K562 (cell line): ENCODE measurements at regions not wholly inside any gene's neighbourhood (a gene's known extent, or its start where the extent isn't known, plus 50 kb on each side); places are given as distances from the start of the nearest gene placed in this dataset.

ENCODE experiments used
- ATAC-seq: fragments of 200-7000 bp; cut with Tn5 transposase; 3 replicates; pipeline ENCODE4 v1.9.1; 2020; ENCODE audit warnings: moderate library complexity
- BruUV-seq: library from RNA; stranded (reverse); fragments of 400-500 nt; replicated peaks from 2 replicates; lab custom pipeline; 2021; lab: Mats Ljungman, UMichigan
- CTCF ChIA-PET: fragments of 300-600 bp; formaldehyde crosslinking; extraction: SDS; loops from one replicate; lab custom pipeline; 2021; ENCODE audit warnings: low intra/inter-chr PET ratio; lab: Yijun Ruan, JAX
- POLR2A ChIA-PET: fragments of 300-600, 350-650 bp; sonication (Branson Sonifier 250); formaldehyde crosslinking; extraction: SDS; loops from one replicate; lab custom pipeline; 2021; ENCODE audit warnings: antibody characterized with exemption, inconsistent platforms; lab: Yijun Ruan, JAX
- DNase-seq, 4 experiments: peaks; one replicate each; pipeline versions ENCODE4 v3.0.0 to v3.0.0-alpha.2; 2011 to 2018; ENCODE audit warnings: low spot score in 3 of 4, mixed read lengths in 3 of 4; ENCODE audit errors: extremely low read depth in 1 of 4
- FAIRE-seq: peaks from 2 replicates; lab custom pipeline; 2011; peaks lifted over from hg19 to GRCh38; lab: Jason Lieb, UNC
- H2AFZ ChIP-seq: 2 replicates; pipeline ENCODE4 v1.6.0; 2011; ENCODE audit warnings: low read depth, low read length, control low read depth, inconsistent platforms
- H3K27ac ChIP-seq: fragments of 200-600 bp; 3 replicates; pipeline ENCODE4 v1.8.0; 2011; ENCODE audit warnings: low read depth, mild to moderate bottlenecking, control low read depth, inconsistent platforms, low read length, moderate library complexity, mixed read lengths; ENCODE audit errors: extremely low read depth
- H3K27me3 ChIP-seq, 2 experiments: fragments of 300-600 bp in 1 of 2; 2 replicates in 1 of 2; 3 replicates in 1 of 2; pipeline versions ENCODE4 v1.6.0 to v1.8.0; 2011; ENCODE audit warnings: inconsistent platforms in 2 of 2, low read length in 2 of 2, mild to moderate bottlenecking in 1 of 2, mixed read lengths in 1 of 2, moderate library complexity in 1 of 2; ENCODE audit not compliant: control insufficient read depth in 2 of 2, insufficient read depth in 2 of 2
- H3K36me3 ChIP-seq: fragments of 300-600 bp; 3 replicates; pipeline ENCODE4 v1.8.0; 2011; ENCODE audit warnings: mild to moderate bottlenecking, low read length, inconsistent platforms; ENCODE audit not compliant: control insufficient read depth, insufficient read depth
- H3K4me1 ChIP-seq, 2 experiments: fragments of 200-600 bp in 1 of 2; replicated peaks in 1 of 2; 2 replicates in 1 of 2; 3 replicates in 1 of 2; pipeline versions ENCODE4 v1.5.1 to v1.8.0; 2011; ENCODE audit warnings: inconsistent platforms in 2 of 2, low read length in 2 of 2, mild to moderate bottlenecking in 1 of 2, mixed read lengths in 1 of 2, moderate library complexity in 1 of 2; ENCODE audit not compliant: control insufficient read depth in 2 of 2, insufficient read depth in 2 of 2
- H3K4me2 ChIP-seq: 2 replicates; pipeline ENCODE4 v1.6.1; 2011; ENCODE audit warnings: low read length, control low read depth, inconsistent platforms, mixed read lengths; ENCODE audit not compliant: insufficient read depth
- H3K4me3 ChIP-seq: fragments of 200-600 bp; sonication (generic), shearing (Covaris generic); 2 replicates; pipeline ENCODE4 v1.5.1; 2016; ENCODE audit warnings: control low read depth, inconsistent platforms
- H3K79me2 ChIP-seq: fragments of 200-600 bp; 3 replicates; pipeline ENCODE4 v1.8.0; 2011; ENCODE audit warnings: low read length, inconsistent platforms; ENCODE audit not compliant: control insufficient read depth, insufficient read depth
- H3K9ac ChIP-seq, 2 experiments: 2 replicates each; pipeline versions ENCODE4 v1.6.0 to v1.6.1; 2011; ENCODE audit warnings: low read depth in 2 of 2, low read length in 2 of 2, control low read depth in 1 of 2, inconsistent platforms in 1 of 2, mild to moderate bottlenecking in 1 of 2, mixed read lengths in 1 of 2; ENCODE audit not compliant: insufficient read depth in 1 of 2
- H3K9me1 ChIP-seq: one replicate; pipeline ENCODE4 v1.6.0; 2011; ENCODE audit warnings: inconsistent platforms, mild to moderate bottlenecking, low read length, moderate library complexity; ENCODE audit not compliant: control insufficient read depth, insufficient read depth
- H3K9me3 ChIP-seq: replicated peaks from 2 replicates; pipeline ENCODE4 v1.5.1; 2011; ENCODE audit warnings: low read depth, low read length, inconsistent platforms; ENCODE audit not compliant: control insufficient read depth, insufficient read depth
- H4K20me1 ChIP-seq: replicated peaks from 2 replicates; pipeline ENCODE4 v1.6.1; 2011; ENCODE audit warnings: low read length, inconsistent platforms, mixed read lengths; ENCODE audit not compliant: control insufficient read depth, insufficient read depth
- ARID1B ChIP-seq: fragments of 450-650 bp; IDR thresholded peaks from 2 replicates; pipeline ENCODE4 v1.6.1; 2016; ENCODE audit warnings: antibody characterized with exemption, mild to moderate bottlenecking, inconsistent platforms
- ATF1 ChIP-seq, 2 experiments: fragments of 450-650 bp in 1 of 2; IDR thresholded peaks; 2 replicates each; pipeline ENCODE4 v1.6.1; 2016; ENCODE audit warnings: missing compliant biosample characterization in 1 of 2, missing genetic modification characterization in 1 of 2
- BACH1 ChIP-seq: fragments of 200-800 bp; sonication (Bioruptor generic); IDR thresholded peaks from 2 replicates; pipeline ENCODE4 v1.6.1; 2016; ENCODE audit warnings: missing genetic modification characterization, missing compliant biosample characterization
- C11orf30 ChIP-seq: fragments of 450-650 bp; IDR thresholded peaks from 2 replicates; pipeline ENCODE4 v1.6.1; 2016; ENCODE audit warnings: low read depth, mild to moderate bottlenecking
- ESRRB ChIP-seq: fragments of 250-450 bp; sonication (Bioruptor Pico); IDR thresholded peaks from 2 replicates; pipeline ENCODE4 v1.5.0; 2020; ENCODE audit warnings: mild to moderate bottlenecking, moderate library complexity, borderline replicate concordance
- GTF2E2 ChIP-seq: fragments of 200-800 bp; sonication (Bioruptor generic); IDR thresholded peaks from 2 replicates; pipeline ENCODE4 v1.6.1; 2016; ENCODE audit warnings: missing genetic modification characterization, missing compliant biosample characterization
- KLF1 ChIP-seq: fragments of 450-650 bp; IDR thresholded peaks from 2 replicates; pipeline ENCODE4 v1.6.1; 2016; ENCODE audit warnings: missing genetic modification characterization, missing compliant biosample characterization
- MAFG ChIP-seq: fragments of 450-650 bp; conservative IDR thresholded peaks from 2 replicates; pipeline ENCODE4 v1.6.1; 2016; ENCODE audit warnings: missing genetic modification characterization, missing compliant biosample characterization
- MIER1 ChIP-seq: fragments of 450-650 bp; IDR thresholded peaks from 2 replicates; pipeline ENCODE4 v1.6.1; 2016; ENCODE audit warnings: antibody characterized with exemption, mild to moderate bottlenecking, low read depth
- PHB ChIP-seq: fragments of 250-450 bp; sonication (Bioruptor Pico); IDR thresholded peaks from 2 replicates; pipeline ENCODE4 v1.5.0; 2021
- SMARCC2 ChIP-seq: fragments of 450-650 bp; IDR thresholded peaks from 2 replicates; pipeline ENCODE4 v1.6.1; 2017; ENCODE audit warnings: antibody characterized with exemption, moderate library complexity, mild to moderate bottlenecking, low read depth
- SNRNP70 ChIP-seq: fragments of 200-400 bp; formaldehyde crosslinking; optimal IDR thresholded peaks from 2 replicates; pipeline ENCODE3; 2017; ENCODE audit warnings: low read depth, low read length
- TAL1 ChIP-seq: fragments of 450-650 bp; IDR thresholded peaks from 2 replicates; pipeline ENCODE4 v1.6.1; 2016; ENCODE audit warnings: mild to moderate bottlenecking
- TFAM ChIP-seq: fragments of 250-450 bp; sonication (Bioruptor Pico); conservative IDR thresholded peaks from 2 replicates; pipeline ENCODE4 v1.5.0; 2021; ENCODE audit warnings: mild to moderate bottlenecking, moderate library complexity
- WGBS: fragments of 100-300 bp; shearing (Covaris generic); methylation state at CpG from one replicate; pipeline ENCODE4 v1.1.6; 2016; ENCODE audit warnings: low coverage, mixed read lengths; ENCODE audit not compliant: insufficient coverage; ENCODE audit errors: missing lambda C conversion rate; 5-methylcytosine and 5-hydroxymethylcytosine counted together
- in situ Hi-C: fragments of 300-500 bp; cut with MboI; formaldehyde crosslinking; loops from 4 replicates; pipeline ENCODE4 v1.15.0; 2018; ENCODE audit warnings: inconsistent platforms, mixed read lengths
- intact Hi-C: fragments of 100-400 bp; cut with micrococcal nuclease; formaldehyde crosslinking; loops from 2 replicates; pipeline ENCODE4 v1.14.2; 2022
- TF ChIP-seq, protein P1 (sequence below): sonication (generic); formaldehyde crosslinking; IDR thresholded peaks from 2 replicates; pipeline ENCODE4 v1.8.1; 2023; ENCODE audit warnings: mild to moderate bottlenecking, missing genetic modification reagents
- TF ChIP-seq, protein P2 (sequence below): fragments of 250-450 bp; sonication (Bioruptor Pico); IDR thresholded peaks from 2 replicates; pipeline ENCODE4 v1.8.0; 2022; ENCODE audit warnings: moderate library complexity, mild to moderate bottlenecking, inconsistent platforms
- TF ChIP-seq, protein P3 (sequence below), 2 experiments: IDR thresholded peaks; 2 replicates each; pipeline ENCODE4 v1.6.1; 2011; ENCODE audit warnings: borderline replicate concordance in 1 of 2, control low read depth in 1 of 2, low read depth in 1 of 2, low read length in 1 of 2, mild to moderate bottlenecking in 1 of 2, mixed read lengths in 1 of 2, moderate library complexity in 1 of 2; ENCODE audit not compliant: insufficient read depth in 1 of 2, insufficient read length in 1 of 2, poor library complexity in 1 of 2, severe bottlenecking in 1 of 2; ENCODE audit errors: extremely low read depth in 1 of 2
- TF ChIP-seq, protein P4 (sequence below): sonication (generic); formaldehyde crosslinking; IDR thresholded peaks from 2 replicates; pipeline ENCODE4 v1.8.0; 2022; ENCODE audit warnings: missing genetic modification reagents, mild to moderate bottlenecking, borderline replicate concordance

DNA sequence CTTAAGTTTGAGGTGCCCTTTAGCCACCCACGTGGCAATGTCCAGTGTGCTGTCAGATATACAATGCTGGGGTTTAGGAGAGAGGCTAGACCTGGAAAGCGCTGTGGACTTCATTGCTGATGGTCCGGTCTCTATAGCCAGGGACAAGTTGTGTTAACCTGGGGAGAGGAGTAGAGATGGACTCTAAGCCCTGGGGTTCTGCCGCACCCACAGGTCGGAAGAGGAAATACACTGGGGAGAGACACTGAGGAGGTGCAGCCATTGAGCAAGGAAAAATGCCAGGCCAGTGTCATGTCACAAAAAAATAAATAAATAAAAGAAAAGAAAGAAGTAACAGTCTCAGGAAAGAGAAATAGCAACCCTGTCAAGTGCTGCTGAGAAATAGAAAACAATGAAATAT lies 106.9 kb upstream of the CBLN2 start:
- DNase-seq: no peak
- WGBS: 3% methylated on average over 3 of the region's 5 CpGs
- Histone ChIP-seq H3K9me1 (no peaks in the 10 kb centered on the region), H3K79me2 (no peaks in the 10 kb centered on the region), H3K27me3 (no peaks in the 10 kb centered on the region), H3K27ac (no peak overlapping the region), H3K9ac (no peak overlapping the region), H3K4me1 (no peaks in the 10 kb centered on the region), H3K4me3 (no peak overlapping the region), H3K9me3 (no peaks in the 10 kb centered on the region), H3K4me2 (no peak overlapping the region), H4K20me1 (no peaks in the 10 kb centered on the region), H2AFZ (no peak overlapping the region), H3K36me3 (no peaks in the 10 kb centered on the region)
- no peak for TF ChIP-seq GTF2E2 (tag)
- TF ChIP-seq SNRNP70: no peak
- TF ChIP-seq C11orf30: no peak
- TF ChIP-seq, protein P1, sequence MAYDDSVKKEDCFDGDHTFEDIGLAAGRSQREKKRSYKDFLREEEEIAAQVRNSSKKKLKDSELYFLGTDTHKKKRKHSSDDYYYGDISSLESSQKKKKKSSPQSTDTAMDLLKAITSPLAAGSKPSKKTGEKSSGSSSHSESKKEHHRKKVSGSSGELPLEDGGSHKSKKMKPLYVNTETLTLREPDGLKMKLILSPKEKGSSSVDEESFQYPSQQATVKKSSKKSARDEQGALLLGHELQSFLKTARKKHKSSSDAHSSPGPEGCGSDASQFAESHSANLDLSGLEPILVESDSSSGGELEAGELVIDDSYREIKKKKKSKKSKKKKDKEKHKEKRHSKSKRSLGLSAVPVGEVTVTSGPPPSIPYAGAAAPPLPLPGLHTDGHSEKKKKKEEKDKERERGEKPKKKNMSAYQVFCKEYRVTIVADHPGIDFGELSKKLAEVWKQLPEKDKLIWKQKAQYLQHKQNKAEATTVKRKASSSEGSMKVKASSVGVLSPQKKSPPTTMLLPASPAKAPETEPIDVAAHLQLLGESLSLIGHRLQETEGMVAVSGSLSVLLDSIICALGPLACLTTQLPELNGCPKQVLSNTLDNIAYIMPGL (CRISPR knock-in tag): no peak
- TF ChIP-seq MAFG (tag): no peak
- TF ChIP-seq, protein P2, sequence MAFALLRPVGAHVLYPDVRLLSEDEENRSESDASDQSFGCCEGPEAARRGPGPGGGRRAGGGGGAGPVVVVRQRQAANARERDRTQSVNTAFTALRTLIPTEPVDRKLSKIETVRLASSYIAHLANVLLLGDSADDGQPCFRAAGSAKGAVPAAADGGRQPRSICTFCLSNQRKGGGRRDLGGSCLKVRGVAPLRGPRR (CRISPR knock-in tag): no peak
- TF ChIP-seq TAL1: no peak
- TF ChIP-seq PHB: no peak
- TF ChIP-seq, protein P3, sequence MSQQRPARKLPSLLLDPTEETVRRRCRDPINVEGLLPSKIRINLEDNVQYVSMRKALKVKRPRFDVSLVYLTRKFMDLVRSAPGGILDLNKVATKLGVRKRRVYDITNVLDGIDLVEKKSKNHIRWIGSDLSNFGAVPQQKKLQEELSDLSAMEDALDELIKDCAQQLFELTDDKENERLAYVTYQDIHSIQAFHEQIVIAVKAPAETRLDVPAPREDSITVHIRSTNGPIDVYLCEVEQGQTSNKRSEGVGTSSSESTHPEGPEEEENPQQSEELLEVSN (IDR thresholded peaks at IDR 0.05; ENCODE audit: borderline replicate concordance in 1 of 2, extremely low read depth in 1 of 2, insufficient read depth in 1 of 2, insufficient read length in 1 of 2, low read depth in 1 of 2, low read length in 1 of 2, poor library complexity in 1 of 2, severe bottlenecking in 1 of 2): no peak
- TF ChIP-seq KLF1: no peak
- no peak for TF ChIP-seq ESRRB (CRISPR knock-in tag)
- TF ChIP-seq, protein P4, sequence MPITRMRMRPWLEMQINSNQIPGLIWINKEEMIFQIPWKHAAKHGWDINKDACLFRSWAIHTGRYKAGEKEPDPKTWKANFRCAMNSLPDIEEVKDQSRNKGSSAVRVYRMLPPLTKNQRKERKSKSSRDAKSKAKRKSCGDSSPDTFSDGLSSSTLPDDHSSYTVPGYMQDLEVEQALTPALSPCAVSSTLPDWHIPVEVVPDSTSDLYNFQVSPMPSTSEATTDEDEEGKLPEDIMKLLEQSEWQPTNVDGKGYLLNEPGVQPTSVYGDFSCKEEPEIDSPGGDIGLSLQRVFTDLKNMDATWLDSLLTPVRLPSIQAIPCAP: no peak
- no peak for TF ChIP-seq TFAM
- no peak for TF ChIP-seq ATF1 (CRISPR knock-in tag; IDR thresholded peaks at IDR 0.05)
- TF ChIP-seq ATF1 (tag; IDR thresholded peaks at IDR 0.05): no peak
- TF ChIP-seq MIER1: no peak
- TF ChIP-seq SMARCC2: no peak
- TF ChIP-seq ARID1B: no peak
- TF ChIP-seq BACH1 (tag): no peak
- no peak for ATAC-seq
- ChIA-PET POLR2A (no interaction called here), CTCF (no interaction called here)
- intact Hi-C loops: no loop called here
- no TSS peak for BruUV-seq
- in situ Hi-C loops: no loop called here
- FAIRE-seq: no peak
